ENCODE measurements at regions not wholly inside any gene's neighbourhood (a gene's known extent, or its start where the extent isn't known, plus 50 kb on each side); places are given as distances from the start of the nearest gene placed in this dataset.

DNA sequence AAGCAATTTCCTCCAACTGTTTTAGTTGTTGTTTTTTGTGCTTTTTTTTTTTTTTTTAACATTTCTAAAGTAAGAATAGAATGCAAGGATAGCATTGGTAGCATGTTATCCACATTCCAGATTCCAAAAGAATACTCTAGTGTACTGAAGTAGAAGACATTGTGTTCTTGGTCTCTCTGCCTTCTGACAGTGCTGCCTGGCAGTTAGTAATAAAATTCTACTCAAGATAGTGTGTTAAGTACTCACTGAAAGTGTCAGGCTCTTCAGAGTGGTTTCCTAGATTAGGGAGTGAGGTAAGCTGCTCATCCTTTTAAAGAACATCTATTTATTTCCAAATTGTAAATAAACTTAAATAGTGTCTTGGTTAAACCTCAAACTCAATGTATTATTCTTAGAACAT is 253.7 kb downstream of the HNMT start:
- TF ChIP-seq CTCF (IDR thresholded peaks at IDR 0.05) (no peak), POLR2A (IDR thresholded peaks at IDR 0.05) (no peak)

All from lower leg skin (tissue), 3 donors.